ENCODE measurements at regions not wholly inside any gene's neighbourhood (a gene's known extent, or its start where the extent isn't known, plus 50 kb on each side); places are given as distances from the start of the nearest gene placed in this dataset.

DNA sequence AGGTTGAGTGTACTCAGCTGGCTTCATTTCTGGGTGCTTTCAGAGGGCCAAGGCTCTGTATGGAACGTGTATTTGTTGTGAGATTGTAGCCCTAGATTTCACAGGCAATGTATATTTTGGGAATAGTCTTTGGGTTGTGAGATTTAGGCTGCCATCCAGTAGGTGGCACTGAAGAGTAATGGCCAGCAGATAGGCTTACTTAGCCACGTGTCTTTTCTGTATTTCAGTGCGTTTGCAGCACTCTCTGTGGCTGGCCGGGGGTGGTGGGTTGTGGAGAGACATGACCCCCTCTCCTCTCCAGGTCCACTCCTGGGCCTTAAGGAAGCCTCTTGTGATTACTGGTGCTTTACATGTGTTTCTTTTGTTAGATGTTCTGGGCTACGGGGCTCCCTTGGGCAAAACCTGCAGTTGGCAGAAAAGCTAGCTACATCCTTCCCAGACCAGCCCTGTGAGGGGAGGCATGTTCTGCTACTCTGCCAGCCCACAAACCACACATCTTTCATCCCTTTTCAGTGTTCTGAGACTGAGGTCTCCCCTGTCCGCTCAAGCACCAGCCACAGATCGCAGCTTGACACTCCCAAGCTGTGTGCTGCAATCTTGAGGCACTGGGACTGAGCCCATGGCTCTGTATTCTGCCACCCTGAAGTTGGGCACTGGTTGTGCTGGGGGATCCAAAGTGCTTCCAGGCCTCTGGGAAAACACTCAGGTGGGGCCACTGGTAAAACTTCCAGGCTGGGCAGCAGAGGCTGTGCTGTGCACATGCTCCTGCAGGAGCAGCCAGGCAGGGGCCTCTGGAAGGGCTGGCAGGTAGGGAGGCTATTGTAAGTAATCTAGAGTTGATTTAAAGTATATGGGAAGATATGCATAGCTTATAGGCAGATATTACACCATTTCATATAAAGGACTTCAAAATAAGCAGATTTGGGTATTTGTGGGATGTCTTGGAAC is 1096.8 kb upstream of the PCDH20 start:
- no peak for DNase-seq (ENCODE audit: low read depth, low spot score)
- H3K4me3 ChIP-seq (ENCODE audit: low read depth, low read length), result no peak overlapping the region
- CTCF ChIA-PET, result no interaction called here
- TF ChIP-seq CTCF (IDR thresholded peaks at IDR 0.05; ENCODE audit: insufficient read depth, low read length, missing control alignments), result no peak
- POLR2A ChIA-PET, result no interaction called here

- no peak overlapping the region for H3K4me3 ChIP-seq (ENCODE audit: low read depth, low read length)
- ChIA-PET POLR2A (no interaction called here), CTCF (no interaction called here)
- DNase-seq (ENCODE audit: low read depth, low spot score), result no peak
- no peak for TF ChIP-seq CTCF (IDR thresholded peaks at IDR 0.05; ENCODE audit: insufficient read depth, low read length, missing control alignments)
Observed at GRCh38 chr13:62510906-62511655, 1095.4 kb upstream of the PCDH20 start.

GRCh38 chr13:62502588-62502987 is 1086.9 kb upstream of the PCDH20 start:
- ChIA-PET CTCF (no interaction called here), POLR2A (no interaction called here)
- no peak overlapping the region for H3K4me3 ChIP-seq (ENCODE audit: low read depth, low read length)
- no peak for TF ChIP-seq CTCF (IDR thresholded peaks at IDR 0.05; ENCODE audit: insufficient read depth, low read length, missing control alignments)
- no peak for DNase-seq (ENCODE audit: low read depth, low spot score)

DNA sequence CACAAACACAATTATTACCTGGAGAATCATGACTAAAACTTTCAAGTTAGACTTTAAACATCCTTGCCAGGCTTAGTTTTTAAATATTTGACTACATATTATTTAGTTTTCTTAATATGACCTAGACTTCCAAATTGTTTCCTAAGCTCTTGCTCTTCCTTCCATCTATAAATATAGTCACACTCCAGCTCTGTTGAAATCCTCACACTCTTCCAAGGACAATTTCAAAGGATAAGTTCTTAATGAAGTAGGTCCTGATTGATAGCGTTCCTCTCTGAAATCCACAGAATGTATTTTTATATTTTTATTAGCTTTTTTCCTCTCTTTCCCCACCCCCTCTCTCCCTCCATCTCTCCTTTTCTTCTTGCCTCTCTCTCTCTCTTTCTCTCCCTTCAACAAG is 1074.1 kb upstream of the PCDH20 start:
- DNase-seq (ENCODE audit: low read depth, low spot score), result no peak
- ChIA-PET CTCF (no interaction called here), POLR2A (no interaction called here)
- H3K4me3 ChIP-seq (ENCODE audit: low read depth, low read length), result no peak overlapping the region
- TF ChIP-seq CTCF (IDR thresholded peaks at IDR 0.05; ENCODE audit: insufficient read depth, low read length, missing control alignments), result no peak

- no peak overlapping the region for H3K4me3 ChIP-seq (ENCODE audit: low read depth, low read length)
- TF ChIP-seq CTCF (IDR thresholded peaks at IDR 0.05; ENCODE audit: insufficient read depth, low read length, missing control alignments), result no peak
- DNase-seq (ENCODE audit: low read depth, low spot score), result no peak
- ChIA-PET POLR2A (no interaction called here), CTCF (no interaction called here)
Observed at GRCh38 chr13:62483774-62484173, 1068.1 kb upstream of the PCDH20 start.

DNA sequence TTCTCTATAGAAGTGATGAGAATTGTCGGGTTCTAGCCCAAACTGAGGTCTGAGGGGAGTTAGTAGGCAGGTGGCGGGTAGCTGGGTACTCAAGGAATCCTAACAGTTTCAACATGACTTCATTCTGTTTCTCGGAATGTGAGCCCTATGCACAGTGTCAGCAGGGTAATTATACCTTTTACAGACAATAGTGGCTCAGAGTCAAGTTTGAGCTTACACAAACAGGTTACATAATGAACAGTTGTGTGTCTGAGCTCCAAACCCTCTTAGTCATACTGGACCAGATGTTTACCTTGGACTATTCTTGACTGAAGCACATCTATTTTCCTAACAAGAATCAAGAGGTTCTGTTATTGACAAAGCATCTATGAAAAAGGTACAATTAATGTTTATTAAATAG is 1066.7 kb upstream of the PCDH20 start:
- ChIA-PET CTCF (no interaction called here), POLR2A (no interaction called here)
- no peak for TF ChIP-seq CTCF (IDR thresholded peaks at IDR 0.05; ENCODE audit: insufficient read depth, low read length, missing control alignments)
- no peak for DNase-seq (ENCODE audit: low read depth, low spot score)
- no peak overlapping the region for H3K4me3 ChIP-seq (ENCODE audit: low read depth, low read length)
